ENCODE measurements at regions not wholly inside any gene's neighbourhood (a gene's known extent, or its start where the extent isn't known, plus 50 kb on each side); places are given as distances from the start of the nearest gene placed in this dataset.

DNA sequence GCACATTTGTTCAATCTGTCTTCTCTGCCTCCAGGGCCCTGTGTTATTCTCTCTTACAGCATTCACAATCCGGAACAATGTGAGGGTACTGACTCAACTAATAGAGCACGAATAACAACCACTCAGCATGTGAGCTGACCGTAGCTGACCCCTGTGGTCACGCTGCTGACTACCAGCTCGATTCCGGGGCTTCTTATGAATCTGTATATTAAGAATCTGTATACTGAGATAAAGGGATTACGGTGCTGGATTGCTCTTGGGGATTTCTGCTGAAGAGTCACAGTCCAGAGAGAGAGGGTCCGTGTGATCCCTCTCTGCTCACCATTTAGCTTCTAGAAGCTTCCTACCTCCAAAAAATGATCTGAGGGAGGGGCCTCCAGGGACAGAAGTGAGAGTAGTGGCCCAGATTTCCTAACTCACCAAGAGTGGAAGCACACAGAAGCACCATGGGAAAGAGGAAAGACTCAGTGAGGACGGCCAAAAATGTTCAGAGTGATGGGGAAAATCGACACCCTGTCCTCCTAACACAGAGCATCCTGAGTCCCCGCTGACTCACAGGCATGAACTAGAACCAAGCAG is 156.2 kb downstream of the THBS2 start:
- no peak overlapping the region for H3K9ac ChIP-seq (ENCODE audit: extremely low read depth, low read length, poor library complexity, severe bottlenecking)

DNA sequence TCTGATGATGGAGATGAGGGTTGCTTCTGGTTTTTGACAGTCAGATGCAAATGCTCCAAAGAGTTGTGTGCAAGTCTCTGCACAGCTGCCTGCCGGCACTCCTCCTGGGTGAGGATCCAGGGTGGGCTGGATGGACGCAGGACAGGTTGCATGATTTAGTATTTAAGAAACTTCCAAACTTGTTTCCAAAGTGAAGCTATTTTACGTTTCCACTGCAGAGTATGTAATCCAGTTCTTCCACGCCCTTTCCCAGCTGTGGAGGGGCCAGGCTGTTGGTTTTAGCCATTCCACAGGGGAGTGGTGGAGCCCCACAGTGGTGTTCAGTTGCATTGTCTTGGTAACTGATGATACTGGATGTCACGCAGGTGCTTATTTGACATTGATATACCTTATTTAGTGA is 157.3 kb downstream of the THBS2 start:
- no peak overlapping the region for H3K4me3 Mint-ChIP-seq
- H3K27me3 Mint-ChIP-seq (ENCODE audit: insufficient read depth) = no peaks in the 10 kb centered on the region
- H3K4me1 ChIP-seq (ENCODE audit: control insufficient read depth, insufficient read depth, low read length) = no peaks in the 10 kb centered on the region
- TF ChIP-seq, protein P1, sequence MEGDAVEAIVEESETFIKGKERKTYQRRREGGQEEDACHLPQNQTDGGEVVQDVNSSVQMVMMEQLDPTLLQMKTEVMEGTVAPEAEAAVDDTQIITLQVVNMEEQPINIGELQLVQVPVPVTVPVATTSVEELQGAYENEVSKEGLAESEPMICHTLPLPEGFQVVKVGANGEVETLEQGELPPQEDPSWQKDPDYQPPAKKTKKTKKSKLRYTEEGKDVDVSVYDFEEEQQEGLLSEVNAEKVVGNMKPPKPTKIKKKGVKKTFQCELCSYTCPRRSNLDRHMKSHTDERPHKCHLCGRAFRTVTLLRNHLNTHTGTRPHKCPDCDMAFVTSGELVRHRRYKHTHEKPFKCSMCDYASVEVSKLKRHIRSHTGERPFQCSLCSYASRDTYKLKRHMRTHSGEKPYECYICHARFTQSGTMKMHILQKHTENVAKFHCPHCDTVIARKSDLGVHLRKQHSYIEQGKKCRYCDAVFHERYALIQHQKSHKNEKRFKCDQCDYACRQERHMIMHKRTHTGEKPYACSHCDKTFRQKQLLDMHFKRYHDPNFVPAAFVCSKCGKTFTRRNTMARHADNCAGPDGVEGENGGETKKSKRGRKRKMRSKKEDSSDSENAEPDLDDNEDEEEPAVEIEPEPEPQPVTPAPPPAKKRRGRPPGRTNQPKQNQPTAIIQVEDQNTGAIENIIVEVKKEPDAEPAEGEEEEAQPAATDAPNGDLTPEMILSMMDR (conservative IDR thresholded peaks at IDR 0.05) = no peak
- no peak overlapping the region for H3K9ac ChIP-seq (ENCODE audit: extremely low read depth, low read length, poor library complexity, severe bottlenecking)
- peaks cover 24% of the 10 kb centered on the region for H3K9me3 Mint-ChIP-seq
- DNase-seq = no peak
- no peak overlapping the region for H3K27ac ChIP-seq (ENCODE audit: low read depth, low read length)
- H3K27me3 ChIP-seq (ENCODE audit: control insufficient read depth, insufficient read depth, low read length, poor library complexity, severe bottlenecking) = no peaks in the 10 kb centered on the region
- peaks cover 20% of the 10 kb centered on the region for H3K4me1 Mint-ChIP-seq
- no peak overlapping the region for H3K27ac Mint-ChIP-seq
- no peaks in the 10 kb centered on the region for H3K36me3 Mint-ChIP-seq (ENCODE audit: low read depth)
- H3K4me3 ChIP-seq (ENCODE audit: low read length) = no peak overlapping the region
- WGBS, 2 experiments (ENCODE audit: insufficient coverage in 1 of 2, insufficient read length in 1 of 2) = 90 to 100% methylated on average over 3 to 5 of the region's 5 CpGs
- no peaks in the 10 kb centered on the region for H3K36me3 ChIP-seq (ENCODE audit: control insufficient read depth, insufficient read depth, low read length)
- peaks cover 10% of the 10 kb centered on the region for H3K9me3 ChIP-seq (ENCODE audit: control insufficient read depth, low read length)

More for the DNA sequence above, 156.2 kb downstream of the THBS2 start:
- no peaks in the 10 kb centered on the region for H3K4me1 ChIP-seq (ENCODE audit: control insufficient read depth, insufficient read depth, low read length)
- 76 to 87% methylated on average over 11 of the region's 11 CpGs for WGBS, 2 experiments (ENCODE audit: insufficient coverage in 1 of 2, insufficient read length in 1 of 2)
- Mint-ChIP-seq H3K4me1 (peaks cover 20% of the 10 kb centered on the region), H3K27ac (no peak overlapping the region), H3K27me3 (ENCODE audit: insufficient read depth) (no peaks in the 10 kb centered on the region), H3K36me3 (ENCODE audit: low read depth) (no peaks in the 10 kb centered on the region), H3K4me3 (no peak overlapping the region), H3K9me3 (peaks cover 16% of the 10 kb centered on the region)
- peak overlapping the region; percentile 48 for H3K27ac ChIP-seq (ENCODE audit: low read depth, low read length)
- H3K4me3 ChIP-seq (ENCODE audit: low read length) = no peak overlapping the region
- no peaks in the 10 kb centered on the region for H3K27me3 ChIP-seq (ENCODE audit: control insufficient read depth, insufficient read depth, low read length, poor library complexity, severe bottlenecking)
- no peaks in the 10 kb centered on the region for H3K36me3 ChIP-seq (ENCODE audit: control insufficient read depth, insufficient read depth, low read length)
- H3K9me3 ChIP-seq (ENCODE audit: control insufficient read depth, low read length) = no peaks in the 10 kb centered on the region
- DNase-seq = no peak
- TF ChIP-seq, protein P1 (conservative IDR thresholded peaks at IDR 0.05) = no peak

DNA sequence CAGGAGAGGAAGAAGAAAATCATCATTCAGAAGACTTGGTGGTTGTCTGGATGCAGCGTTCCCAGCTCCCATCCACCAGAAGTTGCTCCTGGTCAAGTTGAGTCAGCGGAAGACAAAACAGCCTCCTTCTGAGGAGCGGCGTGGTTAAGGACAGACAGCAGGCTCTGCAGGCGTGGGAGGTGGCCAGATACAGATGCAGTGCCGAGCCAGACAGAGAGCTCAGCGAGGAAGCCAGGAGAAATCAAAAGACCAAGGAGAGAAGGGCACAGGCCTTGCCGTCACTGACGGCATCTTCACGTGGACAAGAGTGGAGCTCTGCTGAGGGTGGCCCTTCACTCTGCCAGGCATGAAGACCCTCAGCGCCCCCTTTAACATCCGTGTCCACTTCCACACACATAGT is 158.5 kb downstream of the THBS2 start:
- Mint-ChIP-seq H3K36me3 (ENCODE audit: low read depth) (peaks cover 1% of the 10 kb centered on the region), H3K4me3 (no peak overlapping the region), H3K27ac (no peak overlapping the region)

More for the DNA sequence above, 158.5 kb downstream of the THBS2 start:
- H3K4me1 ChIP-seq (ENCODE audit: control insufficient read depth, insufficient read depth, low read length) = no peaks in the 10 kb centered on the region
- peaks cover 23% of the 10 kb centered on the region for H3K9me3 ChIP-seq (ENCODE audit: control insufficient read depth, low read length)
- H3K9ac ChIP-seq (ENCODE audit: extremely low read depth, low read length, poor library complexity, severe bottlenecking) = no peak overlapping the region
- H3K4me3 ChIP-seq (ENCODE audit: low read length) = no peak overlapping the region
- no peaks in the 10 kb centered on the region for H3K36me3 ChIP-seq (ENCODE audit: control insufficient read depth, insufficient read depth, low read length)
- H3K9me3 Mint-ChIP-seq = peaks cover 36% of the 10 kb centered on the region
- H3K27ac ChIP-seq (ENCODE audit: low read depth, low read length) = no peak overlapping the region
- TF ChIP-seq, protein P1 (conservative IDR thresholded peaks at IDR 0.05) = no peak
- DNase-seq = no peak
- no peaks in the 10 kb centered on the region for H3K27me3 Mint-ChIP-seq (ENCODE audit: insufficient read depth)
- peaks cover 17% of the 10 kb centered on the region for H3K4me1 Mint-ChIP-seq
- H3K27me3 ChIP-seq (ENCODE audit: control insufficient read depth, insufficient read depth, low read length, poor library complexity, severe bottlenecking) = no peaks in the 10 kb centered on the region
- WGBS, 2 experiments (ENCODE audit: insufficient coverage in 1 of 2, insufficient read length in 1 of 2) = 85 to 98% methylated on average over 7 to 12 of the region's 12 CpGs

All from endodermal cell (in vitro differentiated cells).